NCI-H128 (cell line): ENCODE measurements at regions not wholly inside any gene's neighbourhood (a gene's known extent, or its start where the extent isn't known, plus 50 kb on each side); places are given as distances from the start of the nearest gene placed in this dataset.
"Not testable (repeated sequence)": the region's sequence is repeated elsewhere in the genome, so short reads cannot be mapped to it uniquely, and the experiment has no call there.

Experiments used
- DNase-seq: peaks from one replicate; lab custom pipeline; 2025; ENCODE audit not compliant: unreplicated experiment; lab: John Stamatoyannopoulos, UW

DNA sequence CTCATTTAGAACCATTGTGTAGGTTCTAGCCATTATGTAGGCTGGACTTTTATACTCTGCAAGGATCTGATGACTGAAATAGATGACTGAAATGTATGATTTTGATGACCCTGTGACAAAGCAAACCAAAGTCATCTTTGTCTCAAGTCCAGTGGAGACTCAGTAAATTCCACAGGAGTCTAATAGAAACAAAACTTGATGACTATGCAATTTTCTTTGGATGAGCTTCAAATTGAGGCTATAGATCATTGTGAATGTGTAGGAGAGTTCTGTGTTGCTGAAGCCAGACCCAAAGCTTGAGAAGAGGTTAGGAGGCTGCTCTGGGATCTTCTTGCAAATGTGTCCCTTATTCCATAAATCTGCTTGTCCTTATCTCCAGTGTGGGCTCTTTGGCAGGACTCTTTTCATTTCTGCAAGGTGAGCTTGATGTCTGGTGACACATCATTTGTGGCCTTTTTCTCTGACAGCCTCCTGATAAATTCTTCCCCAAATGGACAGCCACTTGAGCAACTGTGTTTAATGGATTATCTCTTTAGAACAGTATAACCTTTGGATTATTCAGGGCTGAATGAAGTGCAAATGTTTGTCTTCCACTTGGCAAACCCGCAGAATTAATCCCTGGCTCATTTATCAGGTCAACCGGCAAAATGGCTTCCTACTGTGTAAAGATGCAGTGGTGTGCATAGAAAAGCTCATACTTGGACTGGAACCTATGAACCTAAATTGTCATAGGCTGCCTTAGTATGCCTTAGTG is 235.1 kb upstream of the ANKH start:
- DNase-seq: no peak

DNA sequence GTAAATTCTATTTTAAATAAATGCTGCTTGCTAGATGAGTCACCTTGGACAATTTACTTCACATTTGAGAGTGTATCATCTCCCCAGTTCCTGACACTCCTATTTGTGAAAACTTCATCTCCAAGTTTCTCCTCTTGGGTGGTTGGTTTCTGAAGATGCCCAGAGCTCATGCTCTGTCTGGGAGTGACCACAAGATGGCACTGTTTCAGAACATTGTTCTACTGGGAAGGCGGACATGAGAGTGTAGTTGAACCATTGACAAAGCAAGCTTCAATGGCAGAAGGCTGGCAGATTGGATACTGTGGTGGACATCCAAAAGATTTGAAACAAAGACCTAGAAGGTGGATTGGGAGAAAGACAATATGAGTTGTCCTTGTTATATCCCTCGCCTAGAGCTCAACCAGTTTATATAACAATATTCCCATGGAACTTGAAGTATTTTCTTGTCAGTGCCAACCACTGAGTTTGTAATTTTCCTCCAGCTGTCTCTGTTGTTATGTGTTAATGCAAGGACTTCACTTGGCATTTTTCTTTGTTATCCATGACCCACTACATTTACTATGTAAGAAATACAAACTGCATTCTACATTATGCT is 234.3 kb upstream of the ANKH start:
- no peak for DNase-seq

DNA sequence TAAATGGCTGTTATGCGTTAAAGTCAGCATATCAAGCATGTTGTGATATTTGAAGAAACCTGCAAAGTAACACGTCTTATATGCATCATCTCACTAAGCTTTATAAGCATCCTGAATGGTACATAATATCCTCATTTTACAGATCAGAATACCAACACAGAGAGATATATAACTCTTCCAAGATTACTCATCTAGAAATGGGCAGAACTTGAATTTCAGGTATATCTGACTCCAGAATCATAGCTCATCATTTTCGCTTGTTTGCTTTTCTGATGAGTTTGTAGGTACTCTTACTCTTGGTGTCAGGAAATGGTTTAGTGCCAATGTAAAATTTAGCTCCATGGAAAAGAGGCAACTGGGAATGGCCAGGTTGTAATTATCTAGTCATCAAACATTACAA is 232.3 kb upstream of the ANKH start:
- no peak for DNase-seq

DNA sequence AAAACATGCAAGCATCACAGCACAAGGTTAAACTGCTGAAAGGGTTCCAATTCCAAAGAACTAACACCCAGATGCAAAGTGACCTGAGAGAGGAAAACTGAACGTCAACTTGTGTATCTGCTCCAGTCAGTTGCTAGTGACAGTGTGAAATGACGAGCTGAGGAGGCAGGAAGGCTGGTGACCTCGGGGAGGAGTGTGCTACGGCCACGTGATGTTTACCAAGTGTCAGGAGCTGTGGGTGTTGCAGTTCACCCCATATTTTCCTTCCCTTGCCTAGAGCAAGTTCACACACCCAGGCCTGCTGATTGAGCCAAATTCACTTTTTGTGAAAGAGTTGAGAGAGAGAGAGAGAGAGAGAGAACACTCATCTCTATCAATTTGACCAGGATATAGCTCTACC is 231.6 kb upstream of the ANKH start:
- DNase-seq: no peak

DNA sequence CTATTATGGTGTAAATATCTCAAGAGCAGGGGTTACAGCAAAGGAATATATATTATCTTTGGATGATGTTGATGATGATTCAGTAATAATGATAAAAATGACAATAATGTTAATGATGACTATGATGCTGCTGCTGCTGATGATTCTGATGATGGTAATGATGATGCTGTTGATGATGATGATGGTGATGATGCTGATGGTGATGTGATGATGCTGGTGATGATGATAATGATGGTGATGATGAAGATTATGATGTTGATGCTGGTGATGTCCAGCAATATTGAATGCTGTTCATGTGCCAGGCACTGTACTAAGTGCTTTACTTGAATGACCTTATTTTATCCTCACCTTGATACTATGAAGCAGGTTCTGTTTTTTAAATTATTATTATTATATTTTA is 226.0 kb upstream of the ANKH start:
- DNase-seq: no peak

DNA sequence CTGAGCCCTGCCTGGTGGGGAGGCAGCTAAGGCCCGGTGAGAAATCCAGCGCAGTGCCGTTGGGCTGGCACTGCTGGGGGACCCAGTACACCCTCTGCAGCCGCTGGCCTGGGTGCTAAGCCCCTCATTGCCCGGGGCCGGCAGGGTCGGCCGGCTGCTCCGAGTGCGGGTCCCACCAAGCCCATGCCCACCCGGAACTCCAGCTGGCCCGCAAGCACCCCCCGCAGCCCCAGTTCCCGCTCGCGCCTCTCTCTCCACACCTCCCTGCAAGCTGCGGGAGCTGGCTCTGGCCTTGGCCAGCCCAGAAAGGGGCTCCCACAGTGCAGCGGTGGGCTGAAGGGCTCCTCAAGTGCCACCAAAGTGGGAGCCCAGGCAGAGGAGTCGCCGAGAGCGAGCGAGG is 225.1 kb upstream of the ANKH start:
- DNase-seq: not testable (repeated sequence)

DNA sequence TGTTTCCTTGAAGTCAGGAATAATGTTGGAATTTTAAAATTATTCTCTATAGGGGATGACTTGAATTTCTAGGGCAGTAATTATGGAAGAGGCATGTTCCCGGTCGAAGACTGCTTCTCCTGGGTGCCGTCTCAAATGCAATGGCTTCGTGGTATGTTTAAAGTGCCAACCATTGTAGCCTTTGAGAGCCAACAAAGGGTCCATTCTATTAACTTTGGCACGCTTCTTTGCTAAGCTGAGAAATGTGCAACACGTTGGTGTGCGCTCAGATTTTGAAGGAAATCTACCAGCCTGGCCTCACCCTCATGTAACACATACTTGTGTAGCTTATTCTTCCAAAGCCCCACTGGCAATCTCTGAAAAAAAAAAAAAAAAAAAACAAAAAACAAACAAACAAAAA is 221.2 kb upstream of the ANKH start:
- DNase-seq: no peak

DNA sequence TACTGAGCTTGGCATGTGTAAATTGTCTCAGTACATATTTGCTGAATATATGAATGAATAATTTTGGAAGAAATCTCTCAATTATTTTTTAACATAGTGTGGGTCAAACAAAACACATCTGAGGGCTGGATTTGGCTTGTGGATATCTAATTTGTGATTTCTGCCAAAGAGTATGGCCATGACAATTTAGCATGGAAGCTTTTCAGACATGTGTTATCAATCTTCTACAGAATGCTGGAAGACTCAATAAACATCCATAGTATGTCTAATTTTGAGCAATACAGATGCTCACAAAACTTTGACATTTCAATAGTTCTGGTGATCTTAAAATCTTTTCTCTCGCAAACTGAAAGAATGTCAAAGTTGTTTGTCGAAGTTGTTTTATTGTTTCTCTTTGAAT is 214.1 kb upstream of the ANKH start:
- DNase-seq: no peak

DNA sequence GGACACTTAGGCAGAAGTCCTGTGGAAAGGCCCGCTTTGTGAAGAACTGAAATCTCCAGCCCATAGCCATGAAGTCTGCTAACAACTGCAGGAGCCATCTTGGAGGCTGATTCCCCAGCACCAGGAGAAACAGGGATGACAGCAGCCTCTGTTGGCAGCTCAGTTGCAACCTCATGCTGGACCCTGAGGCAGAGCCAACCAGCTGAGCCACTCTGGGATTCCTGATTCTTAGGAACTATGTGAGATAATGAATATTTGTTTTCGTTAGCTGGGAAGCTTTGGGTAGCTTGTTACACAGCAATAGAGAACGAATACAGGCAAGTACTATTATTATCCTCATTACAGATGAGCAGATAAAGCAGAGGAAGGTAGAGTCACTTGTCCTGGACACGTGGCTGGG is 210.5 kb upstream of the ANKH start:
- no peak for DNase-seq

DNA sequence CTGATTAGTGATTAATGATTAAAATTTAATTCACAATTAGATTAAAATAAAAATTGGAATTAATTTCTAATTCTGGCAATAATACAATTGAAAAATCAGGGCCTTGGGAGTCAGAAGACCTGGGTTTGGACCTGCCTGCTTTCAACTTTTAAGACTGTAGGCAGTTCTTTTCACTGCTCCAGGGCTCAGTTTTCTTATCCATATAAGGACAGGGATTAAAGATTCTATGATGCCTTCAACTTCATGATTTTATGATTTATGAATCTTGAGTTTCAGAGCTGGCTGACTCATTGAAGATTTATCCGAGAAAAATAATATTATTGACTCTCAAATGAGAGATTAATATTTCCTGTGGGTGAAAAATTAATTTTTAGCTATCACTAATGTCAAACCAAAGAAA is 208.6 kb upstream of the ANKH start:
- no peak for DNase-seq

DNA sequence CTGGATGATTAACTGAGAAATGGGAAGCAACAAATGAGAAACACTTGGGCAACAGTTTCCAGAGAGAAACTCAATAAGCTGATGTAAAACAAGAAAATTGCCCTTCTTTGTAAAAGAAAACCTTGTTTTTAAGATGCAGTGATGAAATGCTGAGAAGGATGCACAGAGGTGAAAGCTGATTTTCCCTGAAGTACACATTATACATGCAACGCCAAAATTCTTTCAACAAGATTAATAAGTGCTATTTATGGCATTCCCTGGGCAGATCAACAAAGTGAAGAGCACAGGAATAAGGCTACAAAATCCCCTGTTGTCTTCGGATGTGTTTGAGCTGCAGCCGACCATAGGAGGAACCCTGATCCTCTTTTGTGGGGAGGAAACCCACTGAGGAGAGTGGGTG is 208.0 kb upstream of the ANKH start:
- DNase-seq: no peak

DNA sequence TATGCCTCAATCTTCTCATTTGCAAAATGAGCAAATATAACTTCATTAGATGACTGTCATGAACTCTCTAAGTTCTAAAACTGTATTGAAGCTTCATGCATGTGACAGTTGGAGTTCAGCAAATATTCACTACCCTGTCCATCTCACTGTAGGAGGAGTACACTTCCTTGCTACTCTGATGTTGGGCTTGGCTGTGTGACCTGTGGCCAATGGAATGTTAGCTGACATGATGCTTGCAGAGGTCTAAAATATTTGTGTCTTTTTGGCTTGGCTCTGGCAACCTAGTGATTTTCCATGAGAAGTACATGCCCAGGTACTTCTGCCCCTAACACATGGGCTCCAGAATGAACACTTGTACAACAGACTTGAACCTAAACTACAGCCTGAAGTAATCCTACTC is 203.1 kb upstream of the ANKH start:
- DNase-seq: no peak

DNA sequence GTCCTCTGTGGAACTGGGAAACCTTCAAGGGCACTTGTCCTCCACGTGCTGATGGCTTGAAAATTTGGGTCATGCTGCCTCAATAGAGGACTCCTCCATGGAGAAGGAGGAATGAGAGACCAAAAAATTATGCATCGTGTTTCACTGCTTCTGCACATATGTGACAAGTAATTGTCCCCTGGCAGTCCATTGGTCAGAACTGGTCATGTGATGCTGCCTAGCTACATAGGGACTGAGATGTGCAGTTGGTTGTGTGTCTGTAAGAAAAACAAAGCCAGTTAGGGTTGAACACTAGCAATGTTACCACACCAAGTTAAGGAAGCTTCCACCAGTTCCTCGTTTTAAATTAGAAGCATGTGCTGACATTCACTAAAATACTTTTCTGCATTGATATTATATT is 201.9 kb upstream of the ANKH start:
- no peak for DNase-seq

DNA sequence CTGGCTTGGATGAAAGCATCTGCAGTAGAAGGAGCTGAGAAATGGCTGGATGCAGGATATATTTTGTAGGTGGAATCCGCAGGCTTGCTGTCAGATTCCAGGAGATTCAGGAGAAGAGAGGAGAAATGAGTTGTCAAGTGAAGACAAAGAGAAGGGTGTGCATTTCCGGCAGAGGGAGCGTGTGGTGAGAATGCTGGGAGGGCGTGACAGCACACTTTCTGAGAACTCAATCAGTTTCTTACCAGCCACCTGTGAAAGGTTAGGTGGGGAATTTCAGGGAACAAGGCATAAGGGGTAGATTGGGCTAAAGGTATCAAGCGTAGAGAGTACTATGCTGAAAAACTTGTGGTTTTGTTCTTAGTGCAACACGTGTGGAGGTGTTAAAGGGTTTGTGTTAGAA is 199.3 kb upstream of the ANKH start:
- DNase-seq: no peak

DNA sequence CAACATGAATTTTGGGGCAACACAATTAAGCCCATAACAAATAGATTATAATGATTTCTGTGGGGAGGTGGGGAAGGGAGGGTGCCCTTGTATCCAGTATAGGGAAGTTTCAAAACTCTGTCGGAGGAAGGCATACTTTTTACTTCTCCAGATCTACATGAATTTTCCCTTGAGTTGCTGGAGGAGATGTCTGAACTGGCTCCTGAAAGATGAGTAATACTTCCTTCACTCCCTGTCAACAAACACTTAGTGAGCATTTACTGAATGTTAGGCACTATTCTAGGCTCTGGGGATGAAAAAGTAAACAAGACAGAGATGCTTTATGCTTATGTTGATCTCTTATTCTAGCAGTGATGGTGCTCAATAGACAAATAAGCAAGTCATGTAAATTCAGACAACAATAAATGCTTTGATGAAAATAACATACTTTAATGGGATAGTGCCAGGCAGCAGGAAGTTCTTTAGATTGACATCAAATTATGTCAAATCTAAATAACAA is 197.9 kb upstream of the ANKH start:
- no peak for DNase-seq

DNA sequence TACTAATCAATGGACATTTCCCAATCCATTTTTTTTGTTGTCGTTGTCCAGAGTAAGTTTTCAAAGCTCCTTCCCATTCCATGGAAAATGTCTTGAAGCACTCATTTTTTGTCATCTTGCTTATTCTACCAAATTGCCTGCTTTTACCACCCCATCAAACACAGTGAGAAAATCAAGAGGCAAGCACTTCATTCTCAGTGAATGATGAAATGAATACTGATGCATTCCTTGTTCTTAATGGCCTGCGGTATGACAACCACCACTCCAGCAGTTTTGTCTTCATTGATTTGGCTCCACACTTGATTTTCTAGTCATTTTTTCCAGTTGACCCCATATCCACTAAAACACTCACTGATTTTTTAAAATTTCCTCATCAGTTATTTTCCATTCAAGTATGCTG is 193.5 kb upstream of the ANKH start:
- no peak for DNase-seq

DNA sequence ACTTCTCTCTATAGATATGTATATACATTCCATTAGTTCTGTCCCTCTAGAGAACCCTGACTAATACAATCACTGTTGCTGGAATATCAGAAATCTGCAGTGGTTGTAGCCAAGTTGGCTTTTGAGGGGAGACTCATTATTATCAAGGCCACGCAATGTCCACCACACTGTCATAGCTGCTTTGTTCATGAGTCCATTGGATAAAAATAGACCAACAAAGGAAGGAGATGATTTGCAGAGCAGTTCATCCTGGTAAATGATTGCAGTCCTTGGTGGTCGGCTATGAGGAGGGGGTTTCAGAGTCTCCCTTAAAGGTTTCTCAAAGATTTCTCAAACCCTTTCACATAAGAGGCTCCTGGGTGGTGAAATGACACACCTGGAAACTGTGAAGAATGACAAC is 192.8 kb upstream of the ANKH start:
- no peak for DNase-seq

DNA sequence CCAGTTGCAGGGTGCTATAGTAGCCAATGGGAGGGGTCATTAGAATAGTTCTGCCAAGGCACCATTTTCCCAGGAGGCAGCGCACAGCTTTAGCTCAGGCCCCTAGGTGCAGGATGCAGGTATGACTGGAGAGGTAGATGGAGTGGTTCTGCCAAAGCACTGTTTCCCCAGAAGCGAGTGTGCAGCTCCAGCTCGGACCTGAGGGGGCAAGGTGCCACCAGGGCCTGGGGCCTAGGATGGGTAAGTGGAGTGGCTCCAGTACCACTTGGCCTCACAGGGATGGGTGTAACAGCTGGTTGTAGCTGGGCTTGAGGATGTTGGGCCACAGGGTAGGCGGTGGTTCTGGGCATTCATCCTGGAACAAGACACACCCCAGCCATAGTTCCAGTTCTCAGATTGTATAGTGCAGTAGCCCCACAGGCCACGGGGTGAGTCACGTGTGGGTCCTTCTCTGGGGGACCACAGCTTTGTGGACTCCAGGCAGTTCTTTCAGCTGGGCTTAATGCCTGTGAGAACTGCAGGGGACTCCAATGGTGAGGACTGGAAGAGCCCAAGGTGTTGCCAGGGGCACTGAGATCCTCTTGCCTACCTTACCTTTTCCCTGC is 185.5 kb upstream of the ANKH start:
- DNase-seq: no peak

DNA sequence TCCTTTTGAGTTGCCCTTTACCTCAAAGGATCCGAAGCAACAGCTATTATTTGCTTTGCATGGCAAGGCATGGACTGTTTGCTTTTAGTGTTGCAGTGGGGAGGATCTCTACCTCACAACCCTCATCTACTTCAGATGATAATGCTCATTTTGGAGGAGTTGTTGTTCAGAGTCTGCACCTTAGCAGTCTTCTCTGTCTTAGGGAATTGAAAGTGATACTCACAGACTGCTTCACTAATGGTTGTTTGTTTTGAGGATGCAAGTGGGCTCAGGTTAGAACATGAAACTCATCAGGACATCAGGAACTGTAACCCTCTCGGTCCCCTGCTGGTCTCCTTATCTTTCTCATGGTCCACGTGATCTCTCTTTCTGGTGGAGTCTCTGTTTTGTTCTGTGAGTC is 172.9 kb upstream of the ANKH start:
- no peak for DNase-seq

DNA sequence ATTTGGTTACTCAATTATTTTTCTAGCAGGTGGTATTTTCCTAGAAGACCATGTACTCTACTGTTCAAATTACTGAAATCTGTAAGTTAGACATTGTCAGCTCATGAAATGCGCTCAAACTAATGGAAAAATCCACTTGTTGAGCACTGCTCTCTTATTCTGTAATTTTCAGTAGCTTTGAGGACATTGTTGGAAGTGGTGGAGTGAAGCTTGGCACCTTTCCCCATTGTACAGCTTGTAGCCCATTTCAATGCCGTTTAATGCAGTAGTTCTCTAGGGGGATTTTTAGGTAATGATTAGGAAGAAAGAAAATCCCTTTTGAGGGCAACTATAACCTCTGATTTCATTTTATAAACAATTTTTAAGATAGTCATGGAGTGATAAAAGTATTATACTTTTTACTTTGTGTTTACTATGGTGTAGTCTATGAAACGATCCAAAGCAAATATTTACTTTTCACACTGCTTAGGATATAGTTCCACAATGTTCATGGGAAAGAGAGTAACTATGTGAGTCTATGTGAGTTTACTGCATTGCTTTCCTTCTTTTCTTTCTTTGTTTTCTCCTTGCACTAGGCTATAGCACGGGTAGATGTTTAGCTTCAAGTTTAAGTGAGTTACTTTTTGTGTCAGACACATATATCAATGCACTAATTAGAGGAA is 165.8 kb upstream of the ANKH start:
- DNase-seq: no peak

DNA sequence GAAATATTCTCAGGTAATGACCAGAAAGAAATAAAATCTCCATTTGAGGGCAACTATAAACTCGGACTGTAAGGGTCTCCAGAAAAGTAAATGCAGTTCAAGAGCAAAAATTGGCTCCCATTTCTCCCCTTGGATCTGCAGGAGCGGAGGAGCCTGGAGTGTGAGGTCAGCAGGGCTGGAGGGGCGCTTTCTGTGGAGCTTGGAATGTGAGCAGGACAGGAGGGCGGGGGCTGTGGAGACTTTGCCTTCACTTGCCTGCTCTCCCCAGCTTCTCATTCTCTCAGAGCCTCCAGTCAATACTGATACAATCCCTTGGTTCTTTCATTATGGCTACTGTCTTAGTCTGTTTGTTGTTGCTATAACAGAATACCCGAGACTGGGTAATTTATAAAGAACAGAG is 162.8 kb upstream of the ANKH start:
- no peak for DNase-seq

DNA sequence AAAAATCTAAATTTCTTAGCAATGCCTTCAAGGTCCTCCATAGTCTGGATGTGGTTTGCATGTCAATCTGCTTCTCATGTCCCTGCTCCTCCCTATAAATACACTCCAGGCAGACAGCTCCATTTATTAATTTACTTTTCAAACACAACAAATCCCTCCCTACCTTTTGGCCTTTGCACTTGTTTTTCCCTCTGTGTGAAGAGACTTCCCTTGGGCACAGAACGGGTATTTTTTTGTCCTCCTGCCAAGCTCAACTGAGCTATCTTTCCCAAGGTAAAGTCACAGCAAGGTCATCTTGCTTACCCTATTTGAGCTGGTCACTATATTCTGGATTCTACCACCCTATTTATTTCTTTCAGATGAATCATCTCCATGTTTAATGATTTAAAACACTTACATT is 159.6 kb upstream of the ANKH start:
- DNase-seq: no peak
